ENCODE measurements at regions not wholly inside any gene's neighbourhood (a gene's known extent, or its start where the extent isn't known, plus 50 kb on each side); places are given as distances from the start of the nearest gene placed in this dataset.

GRCh38 chr6:128642132-128642531 is 121.7 kb upstream of the PTPRK start:
- Histone ChIP-seq H3K9me3 (ENCODE audit: control insufficient read depth, insufficient read depth, low read length) (no peaks in the 10 kb centered on the region), H3K9me2 (replicated peaks; ENCODE audit: control insufficient read depth, low read length) (no peaks in the 10 kb centered on the region), H3K4me1 (ENCODE audit: control insufficient read depth, low read length) (no peaks in the 10 kb centered on the region), H3K4me2 (ENCODE audit: low read length) (no peak overlapping the region), H3K27ac (ENCODE audit: low read depth, low read length) (no peak overlapping the region), H3F3A (ENCODE audit: control insufficient read depth, insufficient read depth) (no peaks in the 10 kb centered on the region), H3K27me3 (ENCODE audit: control insufficient read depth, low read length) (no peaks in the 10 kb centered on the region), H3K79me2 (ENCODE audit: control insufficient read depth, low read length) (no peaks in the 10 kb centered on the region), H3K4me3 (ENCODE audit: low read length) (no peak overlapping the region), H3K36me3 (ENCODE audit: control insufficient read depth, low read length) (no peaks in the 10 kb centered on the region), H4K20me1 (ENCODE audit: control insufficient read depth, insufficient read depth, low read depth, low read length) (no peaks in the 10 kb centered on the region)
- TF ChIP-seq EZH2phosphoT487 (IDR thresholded peaks at IDR 0.05; ENCODE audit: borderline replicate concordance, low read length), result no peak
- TF ChIP-seq, protein P1, sequence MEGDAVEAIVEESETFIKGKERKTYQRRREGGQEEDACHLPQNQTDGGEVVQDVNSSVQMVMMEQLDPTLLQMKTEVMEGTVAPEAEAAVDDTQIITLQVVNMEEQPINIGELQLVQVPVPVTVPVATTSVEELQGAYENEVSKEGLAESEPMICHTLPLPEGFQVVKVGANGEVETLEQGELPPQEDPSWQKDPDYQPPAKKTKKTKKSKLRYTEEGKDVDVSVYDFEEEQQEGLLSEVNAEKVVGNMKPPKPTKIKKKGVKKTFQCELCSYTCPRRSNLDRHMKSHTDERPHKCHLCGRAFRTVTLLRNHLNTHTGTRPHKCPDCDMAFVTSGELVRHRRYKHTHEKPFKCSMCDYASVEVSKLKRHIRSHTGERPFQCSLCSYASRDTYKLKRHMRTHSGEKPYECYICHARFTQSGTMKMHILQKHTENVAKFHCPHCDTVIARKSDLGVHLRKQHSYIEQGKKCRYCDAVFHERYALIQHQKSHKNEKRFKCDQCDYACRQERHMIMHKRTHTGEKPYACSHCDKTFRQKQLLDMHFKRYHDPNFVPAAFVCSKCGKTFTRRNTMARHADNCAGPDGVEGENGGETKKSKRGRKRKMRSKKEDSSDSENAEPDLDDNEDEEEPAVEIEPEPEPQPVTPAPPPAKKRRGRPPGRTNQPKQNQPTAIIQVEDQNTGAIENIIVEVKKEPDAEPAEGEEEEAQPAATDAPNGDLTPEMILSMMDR (IDR thresholded peaks at IDR 0.05; ENCODE audit: low read depth, low read length, poor library complexity, severe bottlenecking), result no peak

DNA sequence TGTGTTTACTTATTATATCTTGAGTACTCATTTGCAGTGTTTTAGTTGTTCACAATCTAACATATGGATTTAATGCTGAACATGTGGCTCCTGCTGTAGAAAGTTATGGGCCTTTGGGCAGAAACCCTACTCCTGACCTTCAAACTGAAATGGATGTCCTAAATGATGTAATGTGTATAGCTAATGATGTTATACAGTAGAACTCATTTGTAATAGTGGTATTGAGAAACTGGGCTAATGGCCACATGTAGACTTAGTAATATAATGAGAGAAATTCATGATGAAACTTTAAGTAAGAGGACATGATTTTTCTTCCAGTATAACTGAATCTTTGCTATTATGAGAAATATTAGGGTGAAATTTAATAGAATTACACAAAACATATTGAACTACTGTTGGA is 121.3 kb upstream of the PTPRK start:
- H3K4me3 ChIP-seq (ENCODE audit: low read length), result no peak overlapping the region
- no peaks in the 10 kb centered on the region for H3K36me3 ChIP-seq (ENCODE audit: control insufficient read depth, low read length)
- TF ChIP-seq EZH2phosphoT487 (IDR thresholded peaks at IDR 0.05; ENCODE audit: borderline replicate concordance, low read length), result no peak
- TF ChIP-seq, protein P1 (IDR thresholded peaks at IDR 0.05; ENCODE audit: low read depth, low read length, poor library complexity, severe bottlenecking), result no peak
- no peaks in the 10 kb centered on the region for H4K20me1 ChIP-seq (ENCODE audit: control insufficient read depth, insufficient read depth, low read depth, low read length)
- no peaks in the 10 kb centered on the region for H3K79me2 ChIP-seq (ENCODE audit: control insufficient read depth, low read length)
- H3K9me3 ChIP-seq (ENCODE audit: control insufficient read depth, insufficient read depth, low read length), result no peaks in the 10 kb centered on the region
- no peaks in the 10 kb centered on the region for H3F3A ChIP-seq (ENCODE audit: control insufficient read depth, insufficient read depth)
- no peaks in the 10 kb centered on the region for H3K9me2 ChIP-seq (replicated peaks; ENCODE audit: control insufficient read depth, low read length)
- no peaks in the 10 kb centered on the region for H3K27me3 ChIP-seq (ENCODE audit: control insufficient read depth, low read length)
- H3K27ac ChIP-seq (ENCODE audit: low read depth, low read length), result no peak overlapping the region
- H3K4me2 ChIP-seq (ENCODE audit: low read length), result no peak overlapping the region
- no peaks in the 10 kb centered on the region for H3K4me1 ChIP-seq (ENCODE audit: control insufficient read depth, low read length)

DNA sequence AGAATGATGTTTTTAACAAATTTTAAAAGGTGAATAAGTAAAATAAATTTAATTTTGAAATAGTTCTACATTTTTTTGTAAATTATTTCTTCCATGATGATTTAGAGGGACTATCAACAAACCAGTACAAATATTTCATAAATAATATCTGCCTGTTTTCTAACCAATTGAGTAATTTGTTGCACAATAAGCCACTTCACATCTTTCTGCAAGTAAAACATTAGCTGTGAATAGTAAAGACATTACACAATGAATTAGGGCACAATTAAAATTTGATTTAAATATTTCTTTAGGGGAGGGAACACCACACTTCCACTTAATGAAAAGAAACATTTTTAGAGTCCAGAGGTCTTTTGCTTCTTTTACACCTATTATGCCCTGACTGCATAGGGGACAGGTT is 118.4 kb upstream of the PTPRK start:
- Histone ChIP-seq H3K27me3 (ENCODE audit: control insufficient read depth, low read length) (no peaks in the 10 kb centered on the region), H3K4me2 (ENCODE audit: low read length) (no peak overlapping the region), H3K79me2 (ENCODE audit: control insufficient read depth, low read length) (no peaks in the 10 kb centered on the region), H3K36me3 (ENCODE audit: control insufficient read depth, low read length) (no peaks in the 10 kb centered on the region), H3K27ac (ENCODE audit: low read depth, low read length) (no peak overlapping the region), H3K9me3 (ENCODE audit: control insufficient read depth, insufficient read depth, low read length) (no peaks in the 10 kb centered on the region), H3F3A (ENCODE audit: control insufficient read depth, insufficient read depth) (no peaks in the 10 kb centered on the region), H4K20me1 (ENCODE audit: control insufficient read depth, insufficient read depth, low read depth, low read length) (no peaks in the 10 kb centered on the region), H3K9me2 (replicated peaks; ENCODE audit: control insufficient read depth, low read length) (no peaks in the 10 kb centered on the region), H3K4me3 (ENCODE audit: low read length) (no peak overlapping the region), H3K4me1 (ENCODE audit: control insufficient read depth, low read length) (no peaks in the 10 kb centered on the region)
- no peak for TF ChIP-seq EZH2phosphoT487 (IDR thresholded peaks at IDR 0.05; ENCODE audit: borderline replicate concordance, low read length)
- TF ChIP-seq, protein P1 (IDR thresholded peaks at IDR 0.05; ENCODE audit: low read depth, low read length, poor library complexity, severe bottlenecking), result no peak

DNA sequence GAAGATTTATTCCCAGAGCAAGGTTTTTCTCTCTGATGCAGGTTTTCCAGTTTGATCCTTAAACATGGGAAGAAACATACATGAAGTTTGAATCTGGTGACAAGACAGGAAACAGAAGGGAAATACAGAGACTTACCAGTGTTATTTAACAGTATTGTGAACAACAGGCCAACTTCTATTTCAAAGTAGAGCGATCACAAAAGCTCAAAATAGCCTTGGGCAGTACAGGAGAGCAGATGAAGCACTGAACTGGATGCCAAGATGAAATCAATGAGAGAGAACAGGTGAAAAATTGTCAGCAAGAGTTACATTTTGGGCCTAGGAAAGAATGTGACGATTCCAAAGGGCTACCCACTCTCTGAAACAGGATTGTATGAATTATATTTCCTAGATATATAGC is 114.8 kb upstream of the PTPRK start:
- Histone ChIP-seq H3K4me2 (ENCODE audit: low read length) (no peak overlapping the region), H3K27ac (ENCODE audit: low read depth, low read length) (no peak overlapping the region), H4K20me1 (ENCODE audit: control insufficient read depth, insufficient read depth, low read depth, low read length) (no peaks in the 10 kb centered on the region), H3K4me3 (ENCODE audit: low read length) (no peak overlapping the region), H3K27me3 (ENCODE audit: control insufficient read depth, low read length) (no peaks in the 10 kb centered on the region), H3K4me1 (ENCODE audit: control insufficient read depth, low read length) (no peaks in the 10 kb centered on the region), H3K79me2 (ENCODE audit: control insufficient read depth, low read length) (no peaks in the 10 kb centered on the region), H3K36me3 (ENCODE audit: control insufficient read depth, low read length) (no peaks in the 10 kb centered on the region), H3F3A (ENCODE audit: control insufficient read depth, insufficient read depth) (no peaks in the 10 kb centered on the region), H3K9me3 (ENCODE audit: control insufficient read depth, insufficient read depth, low read length) (no peaks in the 10 kb centered on the region), H3K9me2 (replicated peaks; ENCODE audit: control insufficient read depth, low read length) (no peaks in the 10 kb centered on the region)
- TF ChIP-seq EZH2phosphoT487 (IDR thresholded peaks at IDR 0.05; ENCODE audit: borderline replicate concordance, low read length), result no peak
- TF ChIP-seq, protein P1 (IDR thresholded peaks at IDR 0.05; ENCODE audit: low read depth, low read length, poor library complexity, severe bottlenecking), result no peak

All from DOHH2 (cell line).